GM23338 (cell line): ENCODE measurements at regions not wholly inside any gene's neighbourhood (a gene's known extent, or its start where the extent isn't known, plus 50 kb on each side); places are given as distances from the start of the nearest gene placed in this dataset.
"Not testable (repeated sequence)": the region's sequence is repeated elsewhere in the genome, so short reads cannot be mapped to it uniquely, and the experiment has no call there.

Experiments used
- CREB1 ChIP-seq: fragments of 250-450 bp; sonication (Bioruptor Pico); IDR thresholded peaks from 2 replicates; pipeline ENCODE4 v1.5.0; 2020; ENCODE audit warnings: low read depth, mild to moderate bottlenecking, moderate library complexity
- EZH2 ChIP-seq: fragments of 200-600 bp; sonication (generic); IDR thresholded peaks from one replicate; pipeline ENCODE4 v1.8.0; 2017; ENCODE audit warnings: antibody characterized with exemption, mild to moderate bottlenecking, low read depth; ENCODE audit not compliant: unreplicated experiment
- EZH2phosphoT487 ChIP-seq: fragments of 200-600 bp; sonication (generic); IDR thresholded peaks from one replicate; pipeline ENCODE4 v1.8.1; 2018; ENCODE audit warnings: antibody characterized with exemption; ENCODE audit not compliant: unreplicated experiment
- JUNB ChIP-seq: IDR thresholded peaks from one replicate; pipeline ENCODE4 v1.6.1; 2016; ENCODE audit warnings: antibody characterized with exemption; ENCODE audit not compliant: unreplicated experiment
- NANOG ChIP-seq: IDR thresholded peaks from 2 replicates; pipeline ENCODE4 v1.6.1; 2016; ENCODE audit warnings: antibody characterized with exemption, borderline replicate concordance
- POLR2AphosphoS5 ChIP-seq: IDR thresholded peaks from 2 replicates; pipeline ENCODE4 v1.6.1; 2016; ENCODE audit warnings: antibody characterized with exemption, low read depth
- STAT1 ChIP-seq: IDR thresholded peaks from one replicate; pipeline ENCODE4 v1.6.1; 2016; ENCODE audit warnings: antibody characterized with exemption; ENCODE audit not compliant: unreplicated experiment
- ZNF114 ChIP-seq: fragments of 250-450 bp; sonication (Bioruptor Pico); IDR thresholded peaks from 2 replicates; pipeline ENCODE4 v1.5.0; 2020; ENCODE audit warnings: mild to moderate bottlenecking, moderate library complexity
- ZNF331 ChIP-seq: fragments of 250-450 bp; sonication (Bioruptor Pico); IDR thresholded peaks from 2 replicates; pipeline ENCODE4 v1.5.0; 2020; ENCODE audit warnings: low read depth, mild to moderate bottlenecking, moderate library complexity
- TF ChIP-seq, protein P1 (sequence below), 2 experiments: fragments of 200-600 bp in 1 of 2; sonication (generic) in 1 of 2; conservative IDR thresholded peaks; 2 replicates each; pipeline versions ENCODE4 v1.5.1 to v1.6.1; 2016 to 2017; ENCODE audit warnings: antibody characterized with exemption in 2 of 2, low read depth in 2 of 2, mild to moderate bottlenecking in 2 of 2, moderate library complexity in 1 of 2
- TF ChIP-seq, protein P2 (sequence below): IDR thresholded peaks from one replicate; pipeline ENCODE4 v1.6.1; 2018; ENCODE audit warnings: antibody characterized with exemption; ENCODE audit not compliant: unreplicated experiment
- TF ChIP-seq, protein P3 (sequence below): fragments of 250-450 bp; sonication (Bioruptor Pico); IDR thresholded peaks from 2 replicates; pipeline ENCODE4 v1.5.0; 2020; ENCODE audit warnings: mild to moderate bottlenecking, moderate library complexity

DNA sequence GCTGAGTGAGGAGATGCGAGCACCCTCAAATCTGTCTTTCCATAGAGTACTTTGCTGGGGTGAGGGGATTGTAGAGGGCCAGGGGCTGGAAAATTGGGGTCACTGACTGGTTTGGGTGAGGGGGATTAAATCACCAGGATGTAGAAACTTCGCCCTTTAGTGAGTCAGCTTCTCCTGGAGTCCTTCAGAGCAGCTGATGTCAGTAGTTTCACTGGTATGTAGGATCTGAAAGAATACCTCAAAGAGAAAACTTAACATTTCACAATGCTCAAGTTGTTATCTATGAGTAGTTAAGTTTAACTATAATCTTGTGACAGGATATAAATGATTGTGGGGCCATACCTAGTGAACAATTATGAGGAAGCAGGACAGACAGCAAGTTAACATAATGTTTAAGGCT is 174.7 kb upstream of the ZNF717 start:
- TF ChIP-seq, protein P1, sequence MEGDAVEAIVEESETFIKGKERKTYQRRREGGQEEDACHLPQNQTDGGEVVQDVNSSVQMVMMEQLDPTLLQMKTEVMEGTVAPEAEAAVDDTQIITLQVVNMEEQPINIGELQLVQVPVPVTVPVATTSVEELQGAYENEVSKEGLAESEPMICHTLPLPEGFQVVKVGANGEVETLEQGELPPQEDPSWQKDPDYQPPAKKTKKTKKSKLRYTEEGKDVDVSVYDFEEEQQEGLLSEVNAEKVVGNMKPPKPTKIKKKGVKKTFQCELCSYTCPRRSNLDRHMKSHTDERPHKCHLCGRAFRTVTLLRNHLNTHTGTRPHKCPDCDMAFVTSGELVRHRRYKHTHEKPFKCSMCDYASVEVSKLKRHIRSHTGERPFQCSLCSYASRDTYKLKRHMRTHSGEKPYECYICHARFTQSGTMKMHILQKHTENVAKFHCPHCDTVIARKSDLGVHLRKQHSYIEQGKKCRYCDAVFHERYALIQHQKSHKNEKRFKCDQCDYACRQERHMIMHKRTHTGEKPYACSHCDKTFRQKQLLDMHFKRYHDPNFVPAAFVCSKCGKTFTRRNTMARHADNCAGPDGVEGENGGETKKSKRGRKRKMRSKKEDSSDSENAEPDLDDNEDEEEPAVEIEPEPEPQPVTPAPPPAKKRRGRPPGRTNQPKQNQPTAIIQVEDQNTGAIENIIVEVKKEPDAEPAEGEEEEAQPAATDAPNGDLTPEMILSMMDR (conservative IDR thresholded peaks at IDR 0.05; ENCODE audit: low read depth in 2 of 2), result not testable (repeated sequence)
- not testable (repeated sequence) for TF ChIP-seq EZH2; POLR2AphosphoS5; CREB1 (CRISPR knock-in tag); NANOG; ZNF331; EZH2phosphoT487; JUNB; ZNF114; STAT1
- TF ChIP-seq, protein P2, sequence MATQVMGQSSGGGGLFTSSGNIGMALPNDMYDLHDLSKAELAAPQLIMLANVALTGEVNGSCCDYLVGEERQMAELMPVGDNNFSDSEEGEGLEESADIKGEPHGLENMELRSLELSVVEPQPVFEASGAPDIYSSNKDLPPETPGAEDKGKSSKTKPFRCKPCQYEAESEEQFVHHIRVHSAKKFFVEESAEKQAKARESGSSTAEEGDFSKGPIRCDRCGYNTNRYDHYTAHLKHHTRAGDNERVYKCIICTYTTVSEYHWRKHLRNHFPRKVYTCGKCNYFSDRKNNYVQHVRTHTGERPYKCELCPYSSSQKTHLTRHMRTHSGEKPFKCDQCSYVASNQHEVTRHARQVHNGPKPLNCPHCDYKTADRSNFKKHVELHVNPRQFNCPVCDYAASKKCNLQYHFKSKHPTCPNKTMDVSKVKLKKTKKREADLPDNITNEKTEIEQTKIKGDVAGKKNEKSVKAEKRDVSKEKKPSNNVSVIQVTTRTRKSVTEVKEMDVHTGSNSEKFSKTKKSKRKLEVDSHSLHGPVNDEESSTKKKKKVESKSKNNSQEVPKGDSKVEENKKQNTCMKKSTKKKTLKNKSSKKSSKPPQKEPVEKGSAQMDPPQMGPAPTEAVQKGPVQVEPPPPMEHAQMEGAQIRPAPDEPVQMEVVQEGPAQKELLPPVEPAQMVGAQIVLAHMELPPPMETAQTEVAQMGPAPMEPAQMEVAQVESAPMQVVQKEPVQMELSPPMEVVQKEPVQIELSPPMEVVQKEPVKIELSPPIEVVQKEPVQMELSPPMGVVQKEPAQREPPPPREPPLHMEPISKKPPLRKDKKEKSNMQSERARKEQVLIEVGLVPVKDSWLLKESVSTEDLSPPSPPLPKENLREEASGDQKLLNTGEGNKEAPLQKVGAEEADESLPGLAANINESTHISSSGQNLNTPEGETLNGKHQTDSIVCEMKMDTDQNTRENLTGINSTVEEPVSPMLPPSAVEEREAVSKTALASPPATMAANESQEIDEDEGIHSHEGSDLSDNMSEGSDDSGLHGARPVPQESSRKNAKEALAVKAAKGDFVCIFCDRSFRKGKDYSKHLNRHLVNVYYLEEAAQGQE, result not testable (repeated sequence)
- TF ChIP-seq, protein P3, sequence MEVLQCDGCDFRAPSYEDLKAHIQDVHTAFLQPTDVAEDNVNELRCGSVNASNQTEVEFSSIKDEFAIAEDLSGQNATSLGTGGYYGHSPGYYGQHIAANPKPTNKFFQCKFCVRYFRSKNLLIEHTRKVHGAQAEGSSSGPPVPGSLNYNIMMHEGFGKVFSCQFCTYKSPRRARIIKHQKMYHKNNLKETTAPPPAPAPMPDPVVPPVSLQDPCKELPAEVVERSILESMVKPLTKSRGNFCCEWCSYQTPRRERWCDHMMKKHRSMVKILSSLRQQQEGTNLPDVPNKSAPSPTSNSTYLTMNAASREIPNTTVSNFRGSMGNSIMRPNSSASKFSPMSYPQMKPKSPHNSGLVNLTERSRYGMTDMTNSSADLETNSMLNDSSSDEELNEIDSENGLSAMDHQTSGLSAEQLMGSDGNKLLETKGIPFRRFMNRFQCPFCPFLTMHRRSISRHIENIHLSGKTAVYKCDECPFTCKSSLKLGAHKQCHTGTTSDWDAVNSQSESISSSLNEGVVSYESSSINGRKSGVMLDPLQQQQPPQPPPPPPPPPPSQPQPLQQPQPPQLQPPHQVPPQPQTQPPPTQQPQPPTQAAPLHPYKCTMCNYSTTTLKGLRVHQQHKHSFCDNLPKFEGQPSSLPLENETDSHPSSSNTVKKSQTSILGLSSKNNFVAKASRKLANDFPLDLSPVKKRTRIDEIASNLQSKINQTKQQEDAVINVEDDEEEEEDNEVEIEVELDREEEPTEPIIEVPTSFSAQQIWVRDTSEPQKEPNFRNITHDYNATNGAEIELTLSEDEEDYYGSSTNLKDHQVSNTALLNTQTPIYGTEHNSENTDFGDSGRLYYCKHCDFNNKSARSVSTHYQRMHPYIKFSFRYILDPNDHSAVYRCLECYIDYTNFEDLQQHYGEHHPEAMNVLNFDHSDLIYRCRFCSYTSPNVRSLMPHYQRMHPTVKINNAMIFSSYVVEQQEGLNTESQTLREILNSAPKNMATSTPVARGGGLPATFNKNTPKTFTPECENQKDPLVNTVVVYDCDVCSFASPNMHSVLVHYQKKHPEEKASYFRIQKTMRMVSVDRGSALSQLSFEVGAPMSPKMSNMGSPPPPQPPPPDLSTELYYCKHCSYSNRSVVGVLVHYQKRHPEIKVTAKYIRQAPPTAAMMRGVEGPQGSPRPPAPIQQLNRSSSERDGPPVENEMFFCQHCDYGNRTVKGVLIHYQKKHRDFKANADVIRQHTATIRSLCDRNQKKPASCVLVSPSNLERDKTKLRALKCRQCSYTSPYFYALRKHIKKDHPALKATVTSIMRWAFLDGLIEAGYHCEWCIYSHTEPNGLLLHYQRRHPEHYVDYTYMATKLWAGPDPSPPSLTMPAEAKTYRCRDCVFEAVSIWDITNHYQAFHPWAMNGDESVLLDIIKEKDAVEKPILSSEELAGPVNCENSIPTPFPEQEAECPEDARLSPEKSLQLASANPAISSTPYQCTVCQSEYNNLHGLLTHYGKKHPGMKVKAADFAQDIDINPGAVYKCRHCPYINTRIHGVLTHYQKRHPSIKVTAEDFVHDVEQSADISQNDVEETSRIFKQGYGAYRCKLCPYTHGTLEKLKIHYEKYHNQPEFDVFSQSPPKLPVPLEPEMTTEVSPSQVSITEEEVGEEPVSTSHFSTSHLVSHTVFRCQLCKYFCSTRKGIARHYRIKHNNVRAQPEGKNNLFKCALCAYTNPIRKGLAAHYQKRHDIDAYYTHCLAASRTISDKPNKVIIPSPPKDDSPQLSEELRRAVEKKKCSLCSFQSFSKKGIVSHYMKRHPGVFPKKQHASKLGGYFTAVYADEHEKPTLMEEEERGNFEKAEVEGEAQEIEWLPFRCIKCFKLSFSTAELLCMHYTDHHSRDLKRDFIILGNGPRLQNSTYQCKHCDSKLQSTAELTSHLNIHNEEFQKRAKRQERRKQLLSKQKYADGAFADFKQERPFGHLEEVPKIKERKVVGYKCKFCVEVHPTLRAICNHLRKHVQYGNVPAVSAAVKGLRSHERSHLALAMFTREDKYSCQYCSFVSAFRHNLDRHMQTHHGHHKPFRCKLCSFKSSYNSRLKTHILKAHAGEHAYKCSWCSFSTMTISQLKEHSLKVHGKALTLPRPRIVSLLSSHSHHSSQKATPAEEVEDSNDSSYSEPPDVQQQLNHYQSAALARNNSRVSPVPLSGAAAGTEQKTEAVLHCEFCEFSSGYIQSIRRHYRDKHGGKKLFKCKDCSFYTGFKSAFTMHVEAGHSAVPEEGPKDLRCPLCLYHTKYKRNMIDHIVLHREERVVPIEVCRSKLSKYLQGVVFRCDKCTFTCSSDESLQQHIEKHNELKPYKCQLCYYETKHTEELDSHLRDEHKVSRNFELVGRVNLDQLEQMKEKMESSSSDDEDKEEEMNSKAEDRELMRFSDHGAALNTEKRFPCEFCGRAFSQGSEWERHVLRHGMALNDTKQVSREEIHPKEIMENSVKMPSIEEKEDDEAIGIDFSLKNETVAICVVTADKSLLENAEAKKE, result not testable (repeated sequence)
